Omental fat pad (tissue), 3 donors: ENCODE measurements at regions not wholly inside any gene's neighbourhood (a gene's known extent, or its start where the extent isn't known, plus 50 kb on each side); places are given as distances from the start of the nearest gene placed in this dataset.
"Not testable (repeated sequence)": the region's sequence is repeated elsewhere in the genome, so short reads cannot be mapped to it uniquely, and the experiment has no call there.

ENCODE experiments used
- ATAC-seq: fragments of 150-250 bp; one replicate; pipeline ENCODE4 v1.9.1; 2016; ENCODE audit warnings: mild to moderate bottlenecking, moderate library complexity; ENCODE audit not compliant: low FRiP score
- DNase-seq: peaks from one replicate; pipeline ENCODE4 v3.0.0-alpha.2; 2019; ENCODE audit warnings: low spot score
- TF ChIP-seq, protein P1 (sequence below), 3 donors: fragments of 450-650 bp; IDR thresholded peaks; one replicate each; pipeline ENCODE4 v1.5.1; 2016 to 2017; ENCODE audit warnings: antibody characterized with exemption in 3 of 3, mild to moderate bottlenecking in 3 of 3, moderate library complexity in 2 of 3

DNA sequence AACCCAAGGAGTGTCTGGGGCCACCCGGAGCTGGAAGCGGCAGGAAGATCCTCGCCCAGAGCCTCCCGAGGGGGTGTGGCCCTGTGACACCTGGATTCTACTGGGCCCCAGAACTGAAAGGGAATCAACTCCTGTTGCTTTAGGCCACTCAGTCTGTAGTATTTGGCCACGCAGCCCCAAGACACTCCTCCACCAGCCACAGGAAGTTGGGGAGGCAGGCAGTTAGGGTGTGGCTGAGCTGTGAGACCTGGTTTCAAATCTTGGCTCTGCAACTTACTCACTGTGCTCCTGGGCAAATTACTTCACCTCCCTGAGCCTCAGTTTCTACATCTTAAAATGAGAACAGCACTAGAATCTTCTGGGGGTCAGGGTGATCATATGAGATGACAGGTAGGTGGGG lies 119.8 kb upstream of the PPP1R26 start:
- DNase-seq (no peak), ATAC-seq (no peak)

GRCh38 chr9:135360617-135361016 lies 119.0 kb upstream of the PPP1R26 start:
- TF ChIP-seq, protein P1, sequence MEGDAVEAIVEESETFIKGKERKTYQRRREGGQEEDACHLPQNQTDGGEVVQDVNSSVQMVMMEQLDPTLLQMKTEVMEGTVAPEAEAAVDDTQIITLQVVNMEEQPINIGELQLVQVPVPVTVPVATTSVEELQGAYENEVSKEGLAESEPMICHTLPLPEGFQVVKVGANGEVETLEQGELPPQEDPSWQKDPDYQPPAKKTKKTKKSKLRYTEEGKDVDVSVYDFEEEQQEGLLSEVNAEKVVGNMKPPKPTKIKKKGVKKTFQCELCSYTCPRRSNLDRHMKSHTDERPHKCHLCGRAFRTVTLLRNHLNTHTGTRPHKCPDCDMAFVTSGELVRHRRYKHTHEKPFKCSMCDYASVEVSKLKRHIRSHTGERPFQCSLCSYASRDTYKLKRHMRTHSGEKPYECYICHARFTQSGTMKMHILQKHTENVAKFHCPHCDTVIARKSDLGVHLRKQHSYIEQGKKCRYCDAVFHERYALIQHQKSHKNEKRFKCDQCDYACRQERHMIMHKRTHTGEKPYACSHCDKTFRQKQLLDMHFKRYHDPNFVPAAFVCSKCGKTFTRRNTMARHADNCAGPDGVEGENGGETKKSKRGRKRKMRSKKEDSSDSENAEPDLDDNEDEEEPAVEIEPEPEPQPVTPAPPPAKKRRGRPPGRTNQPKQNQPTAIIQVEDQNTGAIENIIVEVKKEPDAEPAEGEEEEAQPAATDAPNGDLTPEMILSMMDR (IDR thresholded peaks at IDR 0.05), result no peak
- ATAC-seq, result no peak

More for the DNA sequence above, 119.8 kb upstream of the PPP1R26 start:
- TF ChIP-seq, protein P1 (IDR thresholded peaks at IDR 0.05), result no peak

GRCh38 chr9:135361668-135362067 lies 117.9 kb upstream of the PPP1R26 start:
- not testable (repeated sequence) for DNase-seq, ATAC-seq

More at GRCh38 chr9:135360617-135361016, 119.0 kb upstream of the PPP1R26 start:
- no peak for DNase-seq

GRCh38 chr9:135363596-135363995 lies 116.0 kb upstream of the PPP1R26 start:
- TF ChIP-seq, protein P1 (IDR thresholded peaks at IDR 0.05), result no peak
- no peak for ATAC-seq
- no peak for DNase-seq

DNA sequence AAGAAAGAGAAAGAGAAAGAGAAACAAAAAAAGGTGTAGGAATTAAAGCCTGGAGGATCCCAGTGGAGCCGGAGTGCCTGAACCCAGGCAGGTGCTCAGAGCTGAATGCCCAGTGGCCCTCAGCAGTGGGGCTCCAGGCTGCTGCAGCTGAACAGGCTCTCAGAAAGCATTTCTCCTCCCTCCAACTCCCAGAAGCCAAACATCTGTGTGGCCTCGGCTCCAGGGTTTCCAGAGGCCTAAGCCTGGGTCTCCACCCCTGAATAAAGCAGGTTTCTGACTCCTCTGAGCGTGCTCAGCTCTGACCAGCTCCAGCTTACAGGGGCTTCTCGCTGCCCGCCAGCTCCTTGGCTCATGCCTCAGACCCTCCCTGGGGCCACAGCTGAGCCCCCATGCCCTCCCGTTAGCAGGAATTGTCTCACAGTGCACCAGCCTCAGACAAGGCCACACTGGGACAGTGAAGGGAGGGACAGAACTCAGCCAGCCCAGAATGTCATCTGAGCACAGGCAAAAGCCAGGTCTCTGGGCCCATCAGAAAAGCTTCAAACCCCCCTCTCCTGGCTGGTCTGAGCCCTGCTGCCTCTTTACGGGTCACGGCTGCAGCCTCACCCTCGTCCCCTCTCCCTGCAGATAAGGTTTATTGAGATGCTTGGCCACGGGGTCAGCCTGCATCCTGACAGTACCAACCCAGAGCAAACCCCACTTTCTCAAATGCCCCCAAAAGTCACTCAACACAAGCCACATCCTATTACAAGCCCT lies 114.4 kb upstream of the PPP1R26 start:
- ATAC-seq (no peak), DNase-seq (no peak)
- TF ChIP-seq, protein P1 (IDR thresholded peaks at IDR 0.05), result no peak

- no peak for ATAC-seq
- TF ChIP-seq, protein P1 (IDR thresholded peaks at IDR 0.05), result no peak
- no peak for DNase-seq
Measured at GRCh38 chr9:135366104-135366503, 113.5 kb upstream of the PPP1R26 start.

DNA sequence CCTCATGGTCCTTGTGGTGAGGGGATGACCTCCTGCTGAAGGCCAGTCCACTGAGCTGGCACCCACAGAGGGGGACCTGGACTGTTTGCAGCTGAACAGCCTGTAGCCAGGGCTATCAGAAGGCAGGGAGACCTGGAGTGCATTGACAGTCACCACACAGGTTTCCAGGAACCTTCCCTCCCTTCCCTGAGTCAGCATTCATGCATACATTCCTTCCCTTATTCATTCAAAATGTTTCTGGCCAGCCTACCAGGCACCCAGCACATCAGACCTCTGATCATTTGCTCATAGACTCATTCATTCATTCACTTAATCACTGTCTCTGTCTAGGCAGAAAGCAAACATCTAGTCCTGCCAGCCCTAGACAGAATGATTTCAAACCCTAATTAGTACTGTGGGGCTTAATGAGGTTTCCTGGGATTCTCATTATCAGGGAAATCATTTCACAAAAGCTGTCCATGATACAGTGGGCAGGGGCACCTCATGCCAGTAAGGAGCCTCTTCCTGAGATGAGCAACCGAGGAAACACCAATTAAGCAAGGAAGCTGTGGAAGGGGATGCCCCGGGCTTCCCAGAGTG lies 110.1 kb upstream of the PPP1R26 start:
- ATAC-seq (no peak), DNase-seq (no peak)
- TF ChIP-seq, protein P1 (IDR thresholded peaks at IDR 0.05), result no peak
